ENCODE measurements at regions not wholly inside any gene's neighbourhood (a gene's known extent, or its start where the extent isn't known, plus 50 kb on each side); places are given as distances from the start of the nearest gene placed in this dataset.

DNA sequence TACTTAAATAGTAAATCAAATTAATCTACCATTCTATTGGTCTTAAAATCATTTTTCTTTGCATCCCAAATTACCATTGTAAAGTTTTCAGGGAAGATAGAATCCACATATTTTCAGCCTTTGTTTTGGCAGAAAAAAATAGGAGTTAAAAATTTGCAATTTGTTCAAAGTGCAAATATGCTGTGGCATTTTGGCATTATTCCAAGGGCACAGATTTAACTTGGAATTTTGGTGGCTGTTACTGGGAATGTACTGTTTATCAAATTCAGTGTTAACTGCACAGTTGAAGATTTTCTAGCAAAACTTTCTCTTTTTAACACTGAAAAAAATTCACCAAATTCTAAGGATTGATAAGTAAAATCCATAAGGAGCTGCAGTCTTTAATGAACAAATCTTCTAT lies 151.0 kb upstream of the HDAC9 start:
- Histone ChIP-seq H3K14ac (ENCODE audit: low read length in 2 of 2) (no peak overlapping the region), H3K23ac (ENCODE audit: low read length in 2 of 2) (no peak overlapping the region), H4K8ac (ENCODE audit: low read length) (no peak overlapping the region), H2BK5ac (ENCODE audit: low read depth, low read length, poor library complexity, severe bottlenecking) (no peak overlapping the region), H3K4me2 (ENCODE audit: low read length, poor library complexity, severe bottlenecking) (no peak overlapping the region), H3K27me3 (ENCODE audit: control insufficient read depth in 1 of 2, insufficient read depth in 1 of 2, low read length in 2 of 2) (no peaks in the 10 kb centered on the region), H2BK120ac (ENCODE audit: low read depth, low read length) (no peak overlapping the region), H3K18ac (ENCODE audit: low read depth in 1 of 2, low read length in 2 of 2) (no peak overlapping the region), H2AK5ac (ENCODE audit: low read length, severe bottlenecking) (no peak overlapping the region), H2BK15ac (ENCODE audit: low read depth, poor library complexity, severe bottlenecking) (no peak overlapping the region), H3K4me3 (ENCODE audit: insufficient read depth in 1 of 2, low read depth in 1 of 2, low read length in 2 of 2) (no peak overlapping the region), H3K36me3 (ENCODE audit: control insufficient read depth in 1 of 2, insufficient read depth in 2 of 2, low read depth in 1 of 2, low read length in 2 of 2) (no peaks in the 10 kb centered on the region), H2AFZ (ENCODE audit: low read depth, low read length) (no peak overlapping the region), H2BK12ac (ENCODE audit: low read length in 2 of 2) (no peak overlapping the region), H3K4ac (ENCODE audit: low read depth in 1 of 2, low read length in 2 of 2) (no peak overlapping the region), H3K9me3 (ENCODE audit: control insufficient read depth, low read length) (peaks cover 25% of the 10 kb centered on the region), H3K27ac (ENCODE audit: low read length, poor library complexity, severe bottlenecking) (no peak overlapping the region), H3K79me1 (replicated peaks; ENCODE audit: low read length, poor library complexity, severe bottlenecking) (no peaks in the 10 kb centered on the region), H3K9ac (ENCODE audit: low read length) (no peak overlapping the region), H4K91ac (ENCODE audit: low read length) (no peak overlapping the region), H3K4me1 (ENCODE audit: control insufficient read depth, insufficient read depth, low read depth, low read length) (no peaks in the 10 kb centered on the region)
- DNase-seq, result no peak

DNA sequence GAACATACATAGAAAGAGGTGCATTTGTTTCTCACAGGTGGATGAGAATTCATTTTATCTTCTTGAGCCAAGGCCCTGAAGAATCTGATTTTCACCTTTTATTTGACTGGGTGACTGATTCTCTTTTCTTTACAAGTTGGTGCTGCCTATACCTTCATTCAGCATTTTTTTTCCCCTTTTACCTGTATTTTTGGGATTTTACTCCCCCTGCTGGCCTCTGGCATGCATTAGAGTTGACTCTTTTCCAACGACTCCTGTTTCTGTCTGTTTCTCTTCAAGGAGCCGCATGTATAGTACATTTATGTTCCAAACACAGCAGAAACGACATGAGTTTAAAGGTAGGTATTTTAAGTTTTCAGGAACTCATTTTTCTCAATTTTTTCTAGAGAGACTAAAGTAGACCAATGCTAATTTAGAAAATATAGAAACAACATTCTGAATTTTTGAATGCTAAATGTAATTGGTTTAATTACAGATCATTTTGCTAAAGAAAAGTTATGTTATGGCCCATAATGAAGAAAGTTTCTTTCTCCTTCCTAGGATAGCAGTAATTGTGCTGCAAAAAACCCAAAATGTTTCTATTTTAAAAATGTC lies 149.8 kb upstream of the HDAC9 start:
- Histone ChIP-seq H3K4me3 (ENCODE audit: insufficient read depth in 1 of 2, low read depth in 1 of 2, low read length in 2 of 2) (no peak overlapping the region), H2BK120ac (ENCODE audit: low read depth, low read length) (no peak overlapping the region), H4K91ac (ENCODE audit: low read length) (no peak overlapping the region), H2BK12ac (ENCODE audit: low read length in 2 of 2) (no peak overlapping the region), H3K9ac (ENCODE audit: low read length) (no peak overlapping the region), H3K14ac (ENCODE audit: low read length in 2 of 2) (no peak overlapping the region), H3K9me3 (ENCODE audit: control insufficient read depth, low read length) (peaks cover 15% of the 10 kb centered on the region), H2BK15ac (ENCODE audit: low read depth, poor library complexity, severe bottlenecking) (no peak overlapping the region), H3K36me3 (ENCODE audit: control insufficient read depth in 1 of 2, insufficient read depth in 2 of 2, low read depth in 1 of 2, low read length in 2 of 2) (no peaks in the 10 kb centered on the region), H3K18ac (ENCODE audit: low read depth in 1 of 2, low read length in 2 of 2) (no peak overlapping the region), H4K8ac (ENCODE audit: low read length) (no peak overlapping the region), H2AK5ac (ENCODE audit: low read length, severe bottlenecking) (no peak overlapping the region), H3K79me1 (replicated peaks; ENCODE audit: low read length, poor library complexity, severe bottlenecking) (no peaks in the 10 kb centered on the region), H2AFZ (ENCODE audit: low read depth, low read length) (no peak overlapping the region), H3K4me2 (ENCODE audit: low read length, poor library complexity, severe bottlenecking) (no peak overlapping the region), H3K27ac (ENCODE audit: low read length, poor library complexity, severe bottlenecking) (no peak overlapping the region), H3K4me1 (ENCODE audit: control insufficient read depth, insufficient read depth, low read depth, low read length) (no peaks in the 10 kb centered on the region), H3K23ac (ENCODE audit: low read length in 2 of 2) (no peak overlapping the region), H3K4ac (ENCODE audit: low read depth in 1 of 2, low read length in 2 of 2) (no peak overlapping the region), H3K27me3 (ENCODE audit: control insufficient read depth in 1 of 2, insufficient read depth in 1 of 2, low read length in 2 of 2) (no peaks in the 10 kb centered on the region), H2BK5ac (ENCODE audit: low read depth, low read length, poor library complexity, severe bottlenecking) (no peak overlapping the region)
- WGBS, result no CpG with 5 or more reads among the region's 3 CpGs
- peak; percentile 52 for DNase-seq

DNA sequence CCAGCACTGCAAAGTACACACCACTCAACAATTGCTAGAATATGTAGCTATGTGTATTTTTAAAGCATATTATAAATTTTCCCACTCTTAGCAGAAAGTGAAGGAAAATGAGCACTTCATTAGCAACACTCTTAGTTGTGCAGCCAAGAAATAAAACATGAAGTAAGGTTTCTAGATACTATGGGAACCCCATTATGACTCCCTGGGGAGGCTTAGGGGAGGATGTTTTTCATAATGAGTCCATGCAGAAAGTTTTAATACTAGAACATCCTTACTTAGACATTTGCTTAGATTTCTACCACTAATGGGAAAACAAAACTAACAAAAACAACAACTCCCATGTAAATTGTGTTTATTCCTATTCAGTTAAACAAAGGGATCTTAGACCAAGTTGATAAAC lies 148.4 kb upstream of the HDAC9 start:
- Histone ChIP-seq H2BK120ac (ENCODE audit: low read depth, low read length) (no peak overlapping the region), H3K27ac (ENCODE audit: low read length, poor library complexity, severe bottlenecking) (no peak overlapping the region), H2AK5ac (ENCODE audit: low read length, severe bottlenecking) (no peak overlapping the region), H2BK5ac (ENCODE audit: low read depth, low read length, poor library complexity, severe bottlenecking) (no peak overlapping the region), H3K9ac (ENCODE audit: low read length) (no peak overlapping the region), H4K91ac (ENCODE audit: low read length) (no peak overlapping the region), H3K9me3 (ENCODE audit: control insufficient read depth, low read length) (peaks cover 1% of the 10 kb centered on the region), H2AFZ (ENCODE audit: low read depth, low read length) (no peak overlapping the region), H3K18ac (ENCODE audit: low read depth in 1 of 2, low read length in 2 of 2) (no peak overlapping the region), H2BK15ac (ENCODE audit: low read depth, poor library complexity, severe bottlenecking) (no peak overlapping the region), H3K79me1 (replicated peaks; ENCODE audit: low read length, poor library complexity, severe bottlenecking) (no peaks in the 10 kb centered on the region), H3K36me3 (ENCODE audit: control insufficient read depth in 1 of 2, insufficient read depth in 2 of 2, low read depth in 1 of 2, low read length in 2 of 2) (no peaks in the 10 kb centered on the region), H4K8ac (ENCODE audit: low read length) (no peak overlapping the region), H3K4me3 (ENCODE audit: insufficient read depth in 1 of 2, low read depth in 1 of 2, low read length in 2 of 2) (no peak overlapping the region), H3K4me2 (ENCODE audit: low read length, poor library complexity, severe bottlenecking) (no peak overlapping the region), H3K14ac (ENCODE audit: low read length in 2 of 2) (no peak overlapping the region), H3K4ac (ENCODE audit: low read depth in 1 of 2, low read length in 2 of 2) (no peak overlapping the region), H3K23ac (ENCODE audit: low read length in 2 of 2) (no peak overlapping the region), H3K27me3 (ENCODE audit: control insufficient read depth in 1 of 2, insufficient read depth in 1 of 2, low read length in 2 of 2) (no peaks in the 10 kb centered on the region), H2BK12ac (ENCODE audit: low read length in 2 of 2) (no peak overlapping the region), H3K4me1 (ENCODE audit: control insufficient read depth, insufficient read depth, low read depth, low read length) (no peaks in the 10 kb centered on the region)
- no peak for DNase-seq

DNA sequence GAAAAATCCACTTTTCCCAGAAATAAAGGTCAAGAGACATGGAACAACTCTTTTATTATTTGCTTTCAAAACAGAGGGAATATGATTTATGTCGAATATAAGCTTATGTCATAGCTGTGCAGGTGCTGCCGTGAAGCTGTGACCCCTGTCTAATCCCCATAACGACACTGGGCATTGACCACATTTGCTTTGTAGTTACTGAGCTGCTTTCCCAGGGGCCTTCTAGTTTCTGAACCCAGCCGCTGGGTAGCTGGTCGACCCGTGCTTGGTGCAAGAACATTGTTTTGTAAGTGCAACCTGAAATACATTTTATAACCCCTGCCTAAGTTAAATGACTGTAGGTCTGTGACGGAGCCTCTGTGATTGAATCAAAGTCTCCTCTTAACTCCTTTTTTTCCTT lies 144.9 kb upstream of the HDAC9 start:
- Histone ChIP-seq H3K4ac (ENCODE audit: low read depth in 1 of 2, low read length in 2 of 2) (no peak overlapping the region), H2BK5ac (ENCODE audit: low read depth, low read length, poor library complexity, severe bottlenecking) (no peak overlapping the region), H4K8ac (ENCODE audit: low read length) (no peak overlapping the region), H2BK120ac (ENCODE audit: low read depth, low read length) (peak overlapping the region; percentile 49), H3K9ac (ENCODE audit: low read length) (no peak overlapping the region), H2BK12ac (ENCODE audit: low read length in 2 of 2) (no peak overlapping the region), H3K27me3 (ENCODE audit: control insufficient read depth in 1 of 2, insufficient read depth in 1 of 2, low read length in 2 of 2) (no peaks in the 10 kb centered on the region), H3K79me1 (replicated peaks; ENCODE audit: low read length, poor library complexity, severe bottlenecking) (no peaks in the 10 kb centered on the region), H3K27ac (ENCODE audit: low read length, poor library complexity, severe bottlenecking) (no peak overlapping the region), H3K9me3 (ENCODE audit: control insufficient read depth, low read length) (no peaks in the 10 kb centered on the region), H3K4me1 (ENCODE audit: control insufficient read depth, insufficient read depth, low read depth, low read length) (no peaks in the 10 kb centered on the region), H2AK5ac (ENCODE audit: low read length, severe bottlenecking) (no peak overlapping the region), H3K4me2 (ENCODE audit: low read length, poor library complexity, severe bottlenecking) (no peak overlapping the region), H3K36me3 (ENCODE audit: control insufficient read depth in 1 of 2, insufficient read depth in 2 of 2, low read depth in 1 of 2, low read length in 2 of 2) (no peaks in the 10 kb centered on the region), H3K23ac (ENCODE audit: low read length in 2 of 2) (no peak overlapping the region), H2AFZ (ENCODE audit: low read depth, low read length) (no peak overlapping the region), H3K14ac (ENCODE audit: low read length in 2 of 2) (no peak overlapping the region), H2BK15ac (ENCODE audit: low read depth, poor library complexity, severe bottlenecking) (peak overlapping the region; percentile 7), H3K4me3 (ENCODE audit: insufficient read depth in 1 of 2, low read depth in 1 of 2, low read length in 2 of 2) (no peak overlapping the region), H4K91ac (ENCODE audit: low read length) (peak overlapping the region; percentile 39), H3K18ac (ENCODE audit: low read depth in 1 of 2, low read length in 2 of 2) (no peak overlapping the region)
- no peak for DNase-seq
- 73% methylated on average over 6 of the region's 7 CpGs for WGBS
